ENCODE measurements at regions not wholly inside any gene's neighbourhood (a gene's known extent, or its start where the extent isn't known, plus 50 kb on each side); places are given as distances from the start of the nearest gene placed in this dataset.

- Histone ChIP-seq H3K27me3 (ENCODE audit: low read depth, low read length) (no peaks in the 10 kb centered on the region), H3K9me3 (ENCODE audit: control insufficient read depth in 1 of 2, low read length in 2 of 2) (no peaks in the 10 kb centered on the region), H3K4me3 (ENCODE audit: low read depth in 1 of 2, low read length in 2 of 2) (no peak overlapping the region), H3K4me1 (ENCODE audit: control insufficient read depth in 1 of 2, insufficient read depth in 2 of 2, low read length in 2 of 2) (no peaks in the 10 kb centered on the region), H3K36me3 (ENCODE audit: control insufficient read depth in 1 of 2, insufficient read depth in 2 of 2, low read length in 2 of 2) (no peaks in the 10 kb centered on the region), H3K27ac (ENCODE audit: low read length) (no peak overlapping the region)
Measured at GRCh38 chr2:58633613-58634365, 392.7 kb upstream of the FANCL start.

- Histone ChIP-seq H3K36me3 (ENCODE audit: control insufficient read depth in 1 of 2, insufficient read depth in 2 of 2, low read length in 2 of 2) (no peaks in the 10 kb centered on the region), H3K27ac (ENCODE audit: low read length) (no peak overlapping the region)
Measured at GRCh38 chr2:58631986-58632385, 390.9 kb upstream of the FANCL start.

GRCh38 chr2:58629545-58630119 is 388.5 kb upstream of the FANCL start:
- no peak overlapping the region for H3K27ac ChIP-seq (ENCODE audit: low read length)
- H3K4me1 ChIP-seq (ENCODE audit: control insufficient read depth in 1 of 2, insufficient read depth in 2 of 2, low read length in 2 of 2), result no peaks in the 10 kb centered on the region

More at GRCh38 chr2:58631986-58632385, 390.9 kb upstream of the FANCL start:
- Histone ChIP-seq H3K4me3 (ENCODE audit: low read depth in 1 of 2, low read length in 2 of 2) (no peak overlapping the region), H3K4me1 (ENCODE audit: control insufficient read depth in 1 of 2, insufficient read depth in 2 of 2, low read length in 2 of 2) (no peaks in the 10 kb centered on the region), H3K27me3 (ENCODE audit: low read depth, low read length) (no peaks in the 10 kb centered on the region), H3K9me3 (ENCODE audit: control insufficient read depth in 1 of 2, low read length in 2 of 2) (no peaks in the 10 kb centered on the region)

GRCh38 chr2:58620896-58621295 is 379.8 kb upstream of the FANCL start:
- Histone ChIP-seq H3K27me3 (ENCODE audit: low read depth, low read length) (no peaks in the 10 kb centered on the region), H3K4me3 (ENCODE audit: low read depth in 1 of 2, low read length in 2 of 2) (no peak overlapping the region), H3K9me3 (ENCODE audit: control insufficient read depth in 1 of 2, low read length in 2 of 2) (no peaks in the 10 kb centered on the region), H3K36me3 (ENCODE audit: control insufficient read depth in 1 of 2, insufficient read depth in 2 of 2, low read length in 2 of 2) (no peaks in the 10 kb centered on the region), H3K4me1 (ENCODE audit: control insufficient read depth in 1 of 2, insufficient read depth in 2 of 2, low read length in 2 of 2) (no peaks in the 10 kb centered on the region), H3K27ac (ENCODE audit: low read length) (no peak overlapping the region)

More at GRCh38 chr2:58629545-58630119, 388.5 kb upstream of the FANCL start:
- no peaks in the 10 kb centered on the region for H3K9me3 ChIP-seq (ENCODE audit: control insufficient read depth in 1 of 2, low read length in 2 of 2)
- no peaks in the 10 kb centered on the region for H3K27me3 ChIP-seq (ENCODE audit: low read depth, low read length)
- no peaks in the 10 kb centered on the region for H3K36me3 ChIP-seq (ENCODE audit: control insufficient read depth in 1 of 2, insufficient read depth in 2 of 2, low read length in 2 of 2)
- no peak overlapping the region for H3K4me3 ChIP-seq (ENCODE audit: low read depth in 1 of 2, low read length in 2 of 2)

GRCh38 chr2:58620093-58620492 is 379.0 kb upstream of the FANCL start:
- H3K27me3 ChIP-seq (ENCODE audit: low read depth, low read length), result no peaks in the 10 kb centered on the region
- no peaks in the 10 kb centered on the region for H3K36me3 ChIP-seq (ENCODE audit: control insufficient read depth in 1 of 2, insufficient read depth in 2 of 2, low read length in 2 of 2)
- no peak overlapping the region for H3K4me3 ChIP-seq (ENCODE audit: low read depth in 1 of 2, low read length in 2 of 2)
- no peaks in the 10 kb centered on the region for H3K4me1 ChIP-seq (ENCODE audit: control insufficient read depth in 1 of 2, insufficient read depth in 2 of 2, low read length in 2 of 2)
- no peaks in the 10 kb centered on the region for H3K9me3 ChIP-seq (ENCODE audit: control insufficient read depth in 1 of 2, low read length in 2 of 2)
- H3K27ac ChIP-seq (ENCODE audit: low read length), result no peak overlapping the region

- Histone ChIP-seq H3K27me3 (ENCODE audit: low read depth, low read length) (no peaks in the 10 kb centered on the region), H3K27ac (ENCODE audit: low read length) (no peak overlapping the region), H3K9me3 (ENCODE audit: control insufficient read depth in 1 of 2, low read length in 2 of 2) (no peaks in the 10 kb centered on the region), H3K4me3 (ENCODE audit: low read depth in 1 of 2, low read length in 2 of 2) (no peak overlapping the region), H3K36me3 (ENCODE audit: control insufficient read depth in 1 of 2, insufficient read depth in 2 of 2, low read length in 2 of 2) (no peaks in the 10 kb centered on the region), H3K4me1 (ENCODE audit: control insufficient read depth in 1 of 2, insufficient read depth in 2 of 2, low read length in 2 of 2) (no peaks in the 10 kb centered on the region)
Measured at GRCh38 chr2:58616961-58617360, 375.8 kb upstream of the FANCL start.

- H3K27ac ChIP-seq (ENCODE audit: low read length), result no peak overlapping the region
- H3K36me3 ChIP-seq (ENCODE audit: control insufficient read depth in 1 of 2, insufficient read depth in 2 of 2, low read length in 2 of 2), result no peaks in the 10 kb centered on the region
- H3K9me3 ChIP-seq (ENCODE audit: control insufficient read depth in 1 of 2, low read length in 2 of 2), result no peaks in the 10 kb centered on the region
- H3K27me3 ChIP-seq (ENCODE audit: low read depth, low read length), result no peaks in the 10 kb centered on the region
- no peaks in the 10 kb centered on the region for H3K4me1 ChIP-seq (ENCODE audit: control insufficient read depth in 1 of 2, insufficient read depth in 2 of 2, low read length in 2 of 2)
- no peak overlapping the region for H3K4me3 ChIP-seq (ENCODE audit: low read depth in 1 of 2, low read length in 2 of 2)
Measured at GRCh38 chr2:58614219-58614618, 373.1 kb upstream of the FANCL start.

GRCh38 chr2:58612973-58613372 is 371.8 kb upstream of the FANCL start:
- Histone ChIP-seq H3K9me3 (ENCODE audit: control insufficient read depth in 1 of 2, low read length in 2 of 2) (no peaks in the 10 kb centered on the region), H3K4me1 (ENCODE audit: control insufficient read depth in 1 of 2, insufficient read depth in 2 of 2, low read length in 2 of 2) (no peaks in the 10 kb centered on the region), H3K36me3 (ENCODE audit: control insufficient read depth in 1 of 2, insufficient read depth in 2 of 2, low read length in 2 of 2) (no peaks in the 10 kb centered on the region), H3K4me3 (ENCODE audit: low read depth in 1 of 2, low read length in 2 of 2) (no peak overlapping the region), H3K27me3 (ENCODE audit: low read depth, low read length) (no peaks in the 10 kb centered on the region), H3K27ac (ENCODE audit: low read length) (no peak overlapping the region)

- Histone ChIP-seq H3K27me3 (ENCODE audit: low read depth, low read length) (no peaks in the 10 kb centered on the region), H3K4me3 (ENCODE audit: low read depth in 1 of 2, low read length in 2 of 2) (no peak overlapping the region), H3K27ac (ENCODE audit: low read length) (no peak overlapping the region), H3K9me3 (ENCODE audit: control insufficient read depth in 1 of 2, low read length in 2 of 2) (no peaks in the 10 kb centered on the region), H3K36me3 (ENCODE audit: control insufficient read depth in 1 of 2, insufficient read depth in 2 of 2, low read length in 2 of 2) (no peaks in the 10 kb centered on the region), H3K4me1 (ENCODE audit: control insufficient read depth in 1 of 2, insufficient read depth in 2 of 2, low read length in 2 of 2) (no peaks in the 10 kb centered on the region)
Measured at GRCh38 chr2:58609326-58609725, 368.2 kb upstream of the FANCL start.

- no peaks in the 10 kb centered on the region for H3K4me1 ChIP-seq (ENCODE audit: control insufficient read depth in 1 of 2, insufficient read depth in 2 of 2, low read length in 2 of 2)
- H3K27me3 ChIP-seq (ENCODE audit: low read depth, low read length), result no peaks in the 10 kb centered on the region
- H3K27ac ChIP-seq (ENCODE audit: low read length), result no peak overlapping the region
- H3K36me3 ChIP-seq (ENCODE audit: control insufficient read depth in 1 of 2, insufficient read depth in 2 of 2, low read length in 2 of 2), result no peaks in the 10 kb centered on the region
- no peak overlapping the region for H3K4me3 ChIP-seq (ENCODE audit: low read depth in 1 of 2, low read length in 2 of 2)
- no peaks in the 10 kb centered on the region for H3K9me3 ChIP-seq (ENCODE audit: control insufficient read depth in 1 of 2, low read length in 2 of 2)
Measured at GRCh38 chr2:58608146-58608545, 367.0 kb upstream of the FANCL start.

- H3K27me3 ChIP-seq (ENCODE audit: low read depth, low read length), result no peaks in the 10 kb centered on the region
- H3K36me3 ChIP-seq (ENCODE audit: control insufficient read depth in 1 of 2, insufficient read depth in 2 of 2, low read length in 2 of 2), result no peaks in the 10 kb centered on the region
- H3K9me3 ChIP-seq (ENCODE audit: control insufficient read depth in 1 of 2, low read length in 2 of 2), result no peaks in the 10 kb centered on the region
- H3K4me1 ChIP-seq (ENCODE audit: control insufficient read depth in 1 of 2, insufficient read depth in 2 of 2, low read length in 2 of 2), result no peaks in the 10 kb centered on the region
- no peak overlapping the region for H3K4me3 ChIP-seq (ENCODE audit: low read depth in 1 of 2, low read length in 2 of 2)
- no peak overlapping the region for H3K27ac ChIP-seq (ENCODE audit: low read length)
Measured at GRCh38 chr2:58607448-58607847, 366.3 kb upstream of the FANCL start.

GRCh38 chr2:58606799-58607198 is 365.7 kb upstream of the FANCL start:
- Histone ChIP-seq H3K36me3 (ENCODE audit: control insufficient read depth in 1 of 2, insufficient read depth in 2 of 2, low read length in 2 of 2) (no peaks in the 10 kb centered on the region), H3K27ac (ENCODE audit: low read length) (no peak overlapping the region), H3K27me3 (ENCODE audit: low read depth, low read length) (no peaks in the 10 kb centered on the region), H3K4me3 (ENCODE audit: low read depth in 1 of 2, low read length in 2 of 2) (no peak overlapping the region), H3K4me1 (ENCODE audit: control insufficient read depth in 1 of 2, insufficient read depth in 2 of 2, low read length in 2 of 2) (no peaks in the 10 kb centered on the region), H3K9me3 (ENCODE audit: control insufficient read depth in 1 of 2, low read length in 2 of 2) (no peaks in the 10 kb centered on the region)
